ENCODE measurements at regions not wholly inside any gene's neighbourhood (a gene's known extent, or its start where the extent isn't known, plus 50 kb on each side); places are given as distances from the start of the nearest gene placed in this dataset.

DNA sequence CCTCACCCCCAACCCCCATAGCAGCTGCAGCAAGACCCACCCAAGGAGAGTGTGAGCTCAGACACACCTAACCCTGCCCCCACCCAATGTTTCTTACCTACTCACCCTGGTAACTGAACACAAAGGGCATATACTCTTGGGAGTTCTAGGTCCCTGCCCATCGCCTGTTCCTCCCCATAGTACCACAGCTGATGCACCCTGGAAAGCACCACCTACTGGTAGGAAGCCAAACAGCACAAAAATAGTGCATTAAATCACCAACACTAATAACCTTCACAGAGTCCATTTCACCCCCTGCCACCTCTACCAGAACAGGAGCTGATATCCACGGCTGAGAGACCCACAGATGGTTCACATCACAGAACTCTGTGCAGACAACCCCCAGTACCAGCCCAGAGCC is 245.2 kb downstream of the EFHB start:
- no TSS peak for BruUV-seq (replicated peaks)
- no peaks in the 10 kb centered on the region for H3K9me3 ChIP-seq (ENCODE audit: control insufficient read depth in 1 of 2, insufficient read depth in 1 of 2, low read depth in 1 of 2, low read length in 2 of 2)
- H3K27ac ChIP-seq (ENCODE audit: low read depth, low read length) = no peak overlapping the region
- no peaks in the 10 kb centered on the region for H3K36me3 ChIP-seq (ENCODE audit: control insufficient read depth in 1 of 2, insufficient read depth in 2 of 2, low read length in 2 of 2)
- H3K9ac ChIP-seq (ENCODE audit: low read length) = no peak overlapping the region
- ChIA-PET POLR2A (no interaction called here), RAD21 (ENCODE audit: low non-redundant PET in 1 of 2, low total read pairs in 2 of 2, uncharacterized antibody in 2 of 2, unreplicated experiment in 2 of 2) (no interaction called here), CTCF (no interaction called here)
- H3K4me3 ChIP-seq (replicated peaks in 1 of 2; ENCODE audit: low read depth in 1 of 2, low read length in 2 of 2) = no peak overlapping the region
- no peak overlapping the region for H3K4me2 ChIP-seq (ENCODE audit: low read length)
- no peaks in the 10 kb centered on the region for H3K27me3 ChIP-seq (ENCODE audit: insufficient read depth, low read length)
- no peak overlapping the region for H2AFZ ChIP-seq (ENCODE audit: low read depth, low read length, poor library complexity, severe bottlenecking)
- intact Hi-C loops (cut with micrococcal nuclease) = no loop called here
- ATAC-seq (peak; percentile 53; the same call in 1 of the 2 replicates), DNase-seq (ENCODE audit: low read depth, low spot score) (no peak)
- no peaks in the 10 kb centered on the region for H3K9me2 ChIP-seq (ENCODE audit: insufficient read depth)
- no peaks in the 10 kb centered on the region for H3K4me1 ChIP-seq (ENCODE audit: control insufficient read depth in 1 of 2, insufficient read depth in 2 of 2, low read length in 2 of 2)
- no peak for TF ChIP-seq SRF (IDR thresholded peaks at IDR 0.05; ENCODE audit: low read depth)
- TF ChIP-seq SP1 (IDR thresholded peaks at IDR 0.05; ENCODE audit: low read depth) = no peak
- TF ChIP-seq TCF7L2 (IDR thresholded peaks at IDR 0.05; ENCODE audit: borderline replicate concordance, extremely low read depth, insufficient read depth, insufficient read length) = no peak
- peak in 2 of 3 experiments; percentile 45 to 47; a peak in 2 of 6 replicates for TF ChIP-seq CTCF (IDR thresholded peaks at IDR 0.05 in 2 of 3, conservative IDR thresholded peaks at IDR 0.05 in 1 of 3; ENCODE audit: borderline replicate concordance in 1 of 3, insufficient read depth in 1 of 3, low read depth in 2 of 3, low read length in 2 of 3)
- TF ChIP-seq POLR2AphosphoS5 (IDR thresholded peaks at IDR 0.05; ENCODE audit: low read depth, low read length) = no peak
- TF ChIP-seq SIN3A (IDR thresholded peaks at IDR 0.05; ENCODE audit: low read depth) = no peak
- TF ChIP-seq JUND (IDR thresholded peaks at IDR 0.05) = no peak
- TF ChIP-seq EGR1 (IDR thresholded peaks at IDR 0.05; ENCODE audit: low read depth) = no peak
- H4K20me1 ChIP-seq (ENCODE audit: insufficient read depth) = no peaks in the 10 kb centered on the region
- H3K79me2 ChIP-seq (ENCODE audit: insufficient read depth, low read length) = no peaks in the 10 kb centered on the region

- H3K27me3 ChIP-seq (ENCODE audit: insufficient read depth, low read length) = no peaks in the 10 kb centered on the region
- H3K79me2 ChIP-seq (ENCODE audit: insufficient read depth, low read length) = no peaks in the 10 kb centered on the region
- no peaks in the 10 kb centered on the region for H3K36me3 ChIP-seq (ENCODE audit: control insufficient read depth in 1 of 2, insufficient read depth in 2 of 2, low read length in 2 of 2)
- no TSS peak for BruUV-seq (replicated peaks)
- no peak overlapping the region for H3K4me2 ChIP-seq (ENCODE audit: low read length)
- no peaks in the 10 kb centered on the region for H3K9me2 ChIP-seq (ENCODE audit: insufficient read depth)
- DNase-seq (ENCODE audit: low read depth, low spot score) (no peak), ATAC-seq (no peak)
- intact Hi-C loops (cut with micrococcal nuclease) = no loop called here
- no peak overlapping the region for H3K4me3 ChIP-seq (replicated peaks in 1 of 2; ENCODE audit: low read depth in 1 of 2, low read length in 2 of 2)
- H2AFZ ChIP-seq (ENCODE audit: low read depth, low read length, poor library complexity, severe bottlenecking) = no peak overlapping the region
- POLR2A ChIA-PET = no interaction called here
- no peak overlapping the region for H3K27ac ChIP-seq (ENCODE audit: low read depth, low read length)
- H3K4me1 ChIP-seq (ENCODE audit: control insufficient read depth in 1 of 2, insufficient read depth in 2 of 2, low read length in 2 of 2) = no peaks in the 10 kb centered on the region
- no peaks in the 10 kb centered on the region for H4K20me1 ChIP-seq (ENCODE audit: insufficient read depth)
- CTCF ChIA-PET = no interaction called here
- RAD21 ChIA-PET (ENCODE audit: low non-redundant PET in 1 of 2, low total read pairs in 2 of 2, uncharacterized antibody in 2 of 2, unreplicated experiment in 2 of 2) = no interaction called here
- no peak overlapping the region for H3K9ac ChIP-seq (ENCODE audit: low read length)
- no peak for TF ChIP-seq FOSL1 (IDR thresholded peaks at IDR 0.05; ENCODE audit: low read depth)
- TF ChIP-seq CTCF (IDR thresholded peaks at IDR 0.05 in 2 of 3, conservative IDR thresholded peaks at IDR 0.05 in 1 of 3; ENCODE audit: borderline replicate concordance in 1 of 3, insufficient read depth in 1 of 3, low read depth in 2 of 3, low read length in 2 of 3) = no peak
- no peak for TF ChIP-seq CBX3 (IDR thresholded peaks at IDR 0.05; ENCODE audit: low read depth)
- TF ChIP-seq ZNF274 (IDR thresholded peaks at IDR 0.05; ENCODE audit: low read depth, low read length) = no peak
- TF ChIP-seq MAX (IDR thresholded peaks at IDR 0.05) = no peak
- no peak for TF ChIP-seq YY1 (IDR thresholded peaks at IDR 0.05; ENCODE audit: extremely low read depth, insufficient replicate concordance, low read depth, low read length)
- no peak for TF ChIP-seq EZH2 (IDR thresholded peaks at IDR 0.05)
- H3K9me3 ChIP-seq (ENCODE audit: control insufficient read depth in 1 of 2, insufficient read depth in 1 of 2, low read depth in 1 of 2, low read length in 2 of 2) = no peaks in the 10 kb centered on the region
Observed at GRCh38 chr3:19668163-19668562, 265.9 kb downstream of the EFHB start.

Measured in HCT116 (cell line).